Parathyroid adenoma (tissue), 2 donors: ENCODE measurements at regions not wholly inside any gene's neighbourhood (a gene's known extent, or its start where the extent isn't known, plus 50 kb on each side); places are given as distances from the start of the nearest gene placed in this dataset.

Experiments used
- H2AFZ ChIP-seq: fragments of 300-600 bp; sonication (generic); one replicate; pipeline ENCODE4 v1.7.0; 2017; ENCODE audit warnings: antibody characterized with exemption, mild to moderate bottlenecking
- H3K27ac ChIP-seq: fragments of 300-600 bp; sonication (generic); one replicate; pipeline ENCODE4 v1.7.0; 2017
- H3K27me3 ChIP-seq: fragments of 300-600 bp; sonication (generic); one replicate; pipeline ENCODE4 v1.7.0; 2017; ENCODE audit warnings: low read length; ENCODE audit not compliant: control insufficient read depth, insufficient read depth
- H3K36me3 ChIP-seq: fragments of 300-600 bp; sonication (generic); one replicate; pipeline ENCODE4 v1.7.0; 2017; ENCODE audit warnings: low read length; ENCODE audit not compliant: control insufficient read depth, insufficient read depth
- H3K4me1 ChIP-seq: fragments of 300-600 bp; sonication (generic); one replicate; pipeline ENCODE4 v1.7.0; 2017; ENCODE audit warnings: control low read depth
- H3K4me2 ChIP-seq: fragments of 300-600 bp; sonication (generic); one replicate; pipeline ENCODE4 v1.7.0; 2017; ENCODE audit warnings: low read length
- H3K4me3 ChIP-seq: fragments of 300-600 bp; sonication (generic); one replicate; pipeline ENCODE4 v1.7.0; 2017; ENCODE audit warnings: low read depth, low read length
- H3K79me2 ChIP-seq: fragments of 300-600 bp; sonication (generic); one replicate; pipeline ENCODE4 v1.7.0; 2017; ENCODE audit warnings: control low read depth
- H3K9ac ChIP-seq: fragments of 300-600 bp; sonication (generic); one replicate; pipeline ENCODE4 v1.7.0; 2017; ENCODE audit warnings: mild to moderate bottlenecking
- H3K9me3 ChIP-seq: fragments of 300-600 bp; sonication (generic); one replicate; pipeline ENCODE4 v1.7.0; 2017; ENCODE audit warnings: low read length; ENCODE audit not compliant: control insufficient read depth
- CTCF ChIP-seq: fragments of 300-600 bp; sonication (generic); IDR thresholded peaks from one replicate; pipeline ENCODE4 v1.7.0; 2017; ENCODE audit warnings: antibody characterized with exemption, mild to moderate bottlenecking
- donor health status: primary hyperparathyroidism.

GRCh38 chr1:38336301-38336923, 289.8 kb upstream of the POU3F1 start:
- TF ChIP-seq CTCF = no peak
- H2AFZ ChIP-seq = no peak overlapping the region
- H3K27ac ChIP-seq = no peak overlapping the region
- H3K79me2 ChIP-seq = no peaks in the 10 kb centered on the region
- no peak overlapping the region for H3K4me3 ChIP-seq
- H3K4me2 ChIP-seq = no peak overlapping the region
- H3K36me3 ChIP-seq = no peaks in the 10 kb centered on the region
- H3K9me3 ChIP-seq = no peaks in the 10 kb centered on the region
- no peaks in the 10 kb centered on the region for H3K4me1 ChIP-seq
- no peak overlapping the region for H3K9ac ChIP-seq
- no peaks in the 10 kb centered on the region for H3K27me3 ChIP-seq

GRCh38 chr1:38334930-38335592, 288.5 kb upstream of the POU3F1 start:
- H3K4me1 ChIP-seq = no peaks in the 10 kb centered on the region
- no peak overlapping the region for H3K9ac ChIP-seq
- no peak overlapping the region for H3K4me2 ChIP-seq
- H3K4me3 ChIP-seq = no peak overlapping the region
- H3K79me2 ChIP-seq = no peaks in the 10 kb centered on the region
- H3K27ac ChIP-seq = no peak overlapping the region
- H3K27me3 ChIP-seq = no peaks in the 10 kb centered on the region
- no peak for TF ChIP-seq CTCF
- H3K36me3 ChIP-seq = no peaks in the 10 kb centered on the region
- H2AFZ ChIP-seq = no peak overlapping the region
- no peaks in the 10 kb centered on the region for H3K9me3 ChIP-seq

GRCh38 chr1:38332649-38333310, 286.2 kb upstream of the POU3F1 start:
- H3K27ac ChIP-seq = no peak overlapping the region
- no peak overlapping the region for H3K4me2 ChIP-seq
- H3K79me2 ChIP-seq = no peaks in the 10 kb centered on the region
- TF ChIP-seq CTCF = no peak
- H3K9me3 ChIP-seq = no peaks in the 10 kb centered on the region
- H3K9ac ChIP-seq = no peak overlapping the region
- no peaks in the 10 kb centered on the region for H3K4me1 ChIP-seq
- no peak overlapping the region for H2AFZ ChIP-seq
- no peak overlapping the region for H3K4me3 ChIP-seq
- no peaks in the 10 kb centered on the region for H3K27me3 ChIP-seq
- H3K36me3 ChIP-seq = no peaks in the 10 kb centered on the region

- Histone ChIP-seq H3K4me1 (no peaks in the 10 kb centered on the region), H3K9ac (no peak overlapping the region), H3K36me3 (no peaks in the 10 kb centered on the region), H3K4me3 (no peak overlapping the region), H3K4me2 (no peak overlapping the region), H3K27me3 (no peaks in the 10 kb centered on the region), H3K79me2 (no peaks in the 10 kb centered on the region), H3K9me3 (no peaks in the 10 kb centered on the region), H3K27ac (no peak overlapping the region), H2AFZ (no peak overlapping the region)
- no peak for TF ChIP-seq CTCF
Measured at GRCh38 chr1:38331496-38332210, 285.1 kb upstream of the POU3F1 start.
